Aorta (tissue), 5 donors: ENCODE measurements at regions not wholly inside any gene's neighbourhood (a gene's known extent, or its start where the extent isn't known, plus 50 kb on each side); places are given as distances from the start of the nearest gene placed in this dataset.

ENCODE experiments used
- ATAC-seq: fragments of 200-7000 bp; cut with Tn5 transposase; one replicate; pipeline ENCODE4 v1.9.1; 2022; ENCODE audit warnings: moderate library complexity; ENCODE audit not compliant: low FRiP score
- DNase-seq, 2 donors: peaks; one replicate each; pipeline ENCODE4 v3.0.0-alpha.2; 2020
- H3K27ac ChIP-seq, 2 donors: one replicate each; pipeline ENCODE4 v1.5.1; 2013; ENCODE audit warnings: low read length in 2 of 2, mild to moderate bottlenecking in 2 of 2, moderate library complexity in 2 of 2, control low read depth in 1 of 2, inconsistent platforms in 1 of 2, low read depth in 1 of 2
- H3K27me3 ChIP-seq, 2 donors: one replicate each; pipeline ENCODE4 v1.6.1; 2013; ENCODE audit warnings: control low read depth in 1 of 2, low read length in 1 of 2, mild to moderate bottlenecking in 1 of 2, moderate library complexity in 1 of 2; ENCODE audit not compliant: insufficient read depth in 2 of 2, control insufficient read depth in 1 of 2
- H3K36me3 ChIP-seq, 2 donors: one replicate each; pipeline ENCODE4 v1.6.1; 2013; ENCODE audit warnings: control low read depth in 1 of 2, low read length in 1 of 2, mild to moderate bottlenecking in 1 of 2; ENCODE audit not compliant: insufficient read depth in 2 of 2, control insufficient read depth in 1 of 2
- H3K4me1 ChIP-seq, 2 donors: one replicate each; pipeline ENCODE4 v1.6.1; 2013; ENCODE audit warnings: low read length in 2 of 2, control low read depth in 1 of 2, mild to moderate bottlenecking in 1 of 2, moderate library complexity in 1 of 2; ENCODE audit not compliant: insufficient read depth in 2 of 2, control insufficient read depth in 1 of 2
- H3K4me3 ChIP-seq, 2 donors: one replicate each; pipeline ENCODE4 v1.5.1; 2013; ENCODE audit warnings: low read length in 2 of 2, control low read depth in 1 of 2, mild to moderate bottlenecking in 1 of 2
- H3K9me3 ChIP-seq: one replicate; pipeline ENCODE4 v1.6.1; 2013; ENCODE audit warnings: mild to moderate bottlenecking, low read length; ENCODE audit not compliant: control insufficient read depth
- WGBS, 2 donors: extraction: QIAGEN DNeasy Blood & Tissue Kit; methylation state at CpG; one replicate each; pipeline ENCODE4 v1.1.7; 2013; 5-methylcytosine and 5-hydroxymethylcytosine counted together
- intact Hi-C, 2 donors: fragments of 100-400 bp; cut with DNase I; formaldehyde crosslinking; loops; one replicate each; pipeline versions ENCODE4 v1.14.2 to v1.15.0; 2022
- donor health status: healthy with polysubstance abuse.
- donor health status: Bipolar disorder and iron deficiency.
- donor health status: DM: no; HTN: no; CAD: no.
- donor health status: DM: no; HTN: no; CAD: no.
- donor health status: DM: yes; HTN: yes; CAD: no.

DNA sequence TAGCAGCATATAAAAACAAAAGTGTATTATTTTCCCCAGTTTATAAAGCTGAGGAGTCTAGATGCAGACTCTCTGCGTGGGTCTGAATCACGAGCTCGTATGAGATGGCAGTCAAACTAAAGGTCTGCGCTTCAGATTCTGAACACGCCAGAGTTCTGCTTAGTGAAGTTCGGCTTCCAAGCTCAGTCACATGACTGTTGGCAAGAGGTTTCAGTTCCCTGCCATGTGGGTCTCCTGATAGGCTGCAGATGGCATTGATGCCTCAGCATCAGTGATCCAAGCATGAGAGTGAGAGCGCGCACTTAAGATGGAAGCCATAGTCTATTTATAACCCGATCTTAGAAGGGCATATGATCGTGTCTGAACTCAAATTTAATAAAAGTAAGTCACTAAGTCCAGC is 242.8 kb upstream of the DOK6 start:
- intact Hi-C loops: no loop called here
- Histone ChIP-seq H3K27me3 (no peaks in the 10 kb centered on the region), H3K4me3 (no peak overlapping the region), H3K36me3 (no peaks in the 10 kb centered on the region), H3K9me3 (no peaks in the 10 kb centered on the region), H3K4me1 (no peaks in the 10 kb centered on the region), H3K27ac (no peak overlapping the region)
- DNase-seq (no peak), ATAC-seq (no peak)
- WGBS, 2 donors: 91 to 92% methylated on average over 10 of the region's 10 CpGs

DNA sequence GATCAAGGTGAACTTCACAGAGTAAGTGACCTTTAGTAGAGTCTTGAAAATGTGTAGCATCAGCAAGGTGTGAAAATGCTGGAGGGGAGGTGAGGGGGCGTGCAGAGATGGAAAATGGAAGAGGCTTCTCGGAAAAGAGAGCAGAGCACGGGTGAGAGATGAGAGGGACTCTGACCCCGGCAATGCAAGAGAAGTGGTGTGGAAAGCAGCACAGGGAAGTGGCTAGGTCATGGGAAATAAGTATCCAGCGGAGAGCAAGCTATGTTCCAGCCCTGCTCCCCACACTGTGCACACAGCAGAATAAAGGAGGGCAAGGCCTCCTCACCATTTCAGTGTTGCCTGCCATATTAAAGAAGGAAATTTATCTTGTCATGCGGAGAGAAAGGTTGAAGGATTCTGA is 241.7 kb upstream of the DOK6 start:
- no peaks in the 10 kb centered on the region for H3K36me3 ChIP-seq
- no peaks in the 10 kb centered on the region for H3K27me3 ChIP-seq
- DNase-seq: no peak
- no peak overlapping the region for H3K27ac ChIP-seq
- no peaks in the 10 kb centered on the region for H3K4me1 ChIP-seq
- H3K4me3 ChIP-seq: no peak overlapping the region
- no peak for ATAC-seq
- H3K9me3 ChIP-seq: no peaks in the 10 kb centered on the region
- intact Hi-C loops: no loop called here
- 53 to 67% methylated on average over 6 of the region's 6 CpGs for WGBS, 2 donors

DNA sequence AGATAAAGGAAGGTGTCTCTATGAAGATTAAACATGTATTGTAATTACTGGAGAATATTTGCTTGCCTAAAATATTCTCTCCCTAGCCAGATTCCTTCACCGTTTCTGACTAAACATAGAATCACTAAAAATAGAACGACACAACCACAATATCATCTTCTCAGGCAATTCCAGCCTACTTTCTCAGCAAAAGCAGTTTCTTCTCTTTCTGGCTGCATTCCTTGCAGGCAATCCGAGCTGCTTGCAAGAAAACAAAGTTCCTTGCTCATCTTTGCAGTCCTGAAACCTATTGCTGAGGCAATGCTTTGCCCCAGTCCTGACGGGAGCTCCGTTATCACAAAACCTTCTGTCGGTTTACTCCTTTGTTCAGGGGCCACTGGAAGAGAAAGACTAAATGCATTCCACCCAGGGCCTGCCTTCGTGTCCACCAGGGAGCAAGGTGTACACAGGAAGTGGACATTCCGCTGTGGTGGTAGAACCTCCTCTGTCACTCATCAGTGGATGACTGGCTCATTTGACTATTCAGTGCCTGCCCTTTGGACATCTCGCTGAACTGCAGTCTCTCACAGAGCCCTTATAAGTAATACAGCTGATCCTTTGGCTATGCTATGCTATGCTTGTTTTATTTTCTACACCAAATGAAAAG is 239.2 kb upstream of the DOK6 start:
- ATAC-seq: no peak
- WGBS, 2 donors: 20 to 26% methylated on average over 9 of the region's 9 CpGs
- intact Hi-C loops: no loop called here
- no peak overlapping the region for H3K4me3 ChIP-seq
- H3K27ac ChIP-seq: no peak overlapping the region
- no peaks in the 10 kb centered on the region for H3K27me3 ChIP-seq
- DNase-seq: no peak
- no peaks in the 10 kb centered on the region for H3K36me3 ChIP-seq
- H3K4me1 ChIP-seq: no peaks in the 10 kb centered on the region
- H3K9me3 ChIP-seq: no peaks in the 10 kb centered on the region

DNA sequence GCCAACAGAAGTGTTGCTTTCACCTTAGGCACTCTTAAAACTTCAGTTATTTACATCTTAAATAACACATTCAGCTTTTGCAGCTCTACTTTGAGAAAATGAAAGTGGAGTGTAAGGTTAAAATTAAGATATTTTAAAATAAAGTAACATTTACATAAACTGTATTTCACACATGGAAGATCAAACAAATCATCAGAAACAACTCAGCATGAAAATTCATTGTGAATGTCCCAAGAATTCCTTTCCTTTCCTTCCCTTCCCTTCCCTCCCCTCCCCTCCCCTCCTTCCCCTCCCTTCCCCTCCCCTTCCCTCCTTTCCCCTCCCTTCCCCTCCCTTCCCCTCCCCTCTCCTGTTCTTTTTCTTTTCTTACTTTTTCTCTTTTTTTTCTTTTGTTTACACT is 238.0 kb upstream of the DOK6 start:
- ATAC-seq (no peak), DNase-seq (no peak)
- H3K36me3 ChIP-seq: no peaks in the 10 kb centered on the region
- H3K9me3 ChIP-seq: no peaks in the 10 kb centered on the region
- H3K4me3 ChIP-seq: no peak overlapping the region
- intact Hi-C loops: no loop called here
- no peaks in the 10 kb centered on the region for H3K4me1 ChIP-seq
- no peaks in the 10 kb centered on the region for H3K27me3 ChIP-seq
- H3K27ac ChIP-seq: no peak overlapping the region

DNA sequence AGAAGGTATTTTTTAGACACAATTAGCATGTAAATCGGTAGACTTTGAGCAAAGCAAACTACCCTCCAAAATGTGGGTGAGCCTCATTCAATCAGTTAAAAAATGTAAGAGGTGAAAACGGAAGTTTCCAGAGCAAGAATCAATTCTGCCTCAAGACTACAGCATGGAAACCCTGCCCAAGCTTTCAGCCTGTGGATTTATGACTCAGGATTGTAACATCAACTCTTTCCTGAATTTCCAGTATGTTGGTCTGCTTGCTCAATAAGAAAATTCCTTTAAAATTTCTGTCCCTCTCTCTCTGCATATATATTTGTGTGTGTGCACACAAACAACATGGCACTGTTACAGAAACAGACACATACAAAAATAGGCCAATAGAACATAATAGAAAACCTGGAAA is 228.6 kb upstream of the DOK6 start:
- DNase-seq: no peak
- Histone ChIP-seq H3K36me3 (no peaks in the 10 kb centered on the region), H3K4me1 (no peaks in the 10 kb centered on the region), H3K9me3 (no peaks in the 10 kb centered on the region), H3K27me3 (no peaks in the 10 kb centered on the region), H3K4me3 (no peak overlapping the region), H3K27ac (no peak overlapping the region)
- WGBS, 2 donors: 85 to 92% methylated on average over 2 of the region's 2 CpGs
- no peak for ATAC-seq
- intact Hi-C loops: no loop called here

DNA sequence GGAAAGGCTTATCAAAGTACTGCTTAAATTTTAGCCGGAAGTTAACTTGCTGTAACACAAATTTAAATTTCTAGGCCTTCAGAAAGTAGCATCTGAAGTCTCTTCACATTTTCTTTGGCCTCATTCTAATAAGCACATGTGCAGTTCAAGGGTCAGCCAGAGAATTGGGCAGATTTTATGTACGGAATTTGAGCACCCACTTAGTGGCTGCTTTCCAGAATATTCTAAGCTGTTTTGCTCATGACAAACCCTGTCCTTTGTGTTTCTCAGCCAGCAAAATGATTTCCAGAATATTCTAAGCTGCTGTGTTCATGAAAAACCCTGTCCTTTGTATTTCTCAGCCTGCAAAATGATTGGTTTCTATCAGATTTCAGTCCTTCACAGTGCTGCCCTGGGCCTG is 225.0 kb upstream of the DOK6 start:
- Histone ChIP-seq H3K9me3 (no peaks in the 10 kb centered on the region), H3K27ac (no peak overlapping the region), H3K27me3 (no peaks in the 10 kb centered on the region), H3K36me3 (no peaks in the 10 kb centered on the region), H3K4me1 (no peaks in the 10 kb centered on the region), H3K4me3 (no peak overlapping the region)
- intact Hi-C loops: no loop called here
- DNase-seq (no peak), ATAC-seq (no peak)
- 47 to 50% methylated on average over 2 of the region's 2 CpGs for WGBS, 2 donors

DNA sequence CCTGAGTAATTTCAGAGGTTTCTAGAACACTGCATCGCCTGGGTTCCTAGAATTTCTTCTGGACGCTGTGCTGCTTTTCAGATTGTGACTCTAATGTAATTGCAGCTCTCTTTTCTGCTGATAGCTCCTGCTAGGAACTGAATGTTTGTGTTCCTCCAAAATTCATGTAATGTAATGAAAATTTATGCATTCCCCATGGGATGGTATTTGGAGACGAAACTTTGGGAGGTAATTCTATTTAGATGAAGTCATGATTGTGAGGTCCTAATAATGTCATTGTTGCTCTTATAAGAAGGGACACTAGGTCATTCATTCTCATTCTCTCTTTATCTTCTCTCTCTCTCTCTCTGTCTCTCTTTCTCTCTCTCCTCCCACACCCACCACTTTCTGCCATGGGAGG is 223.9 kb upstream of the DOK6 start:
- H3K4me1 ChIP-seq: no peaks in the 10 kb centered on the region
- intact Hi-C loops: no loop called here
- ATAC-seq (no peak), DNase-seq (no peak)
- 65 to 68% methylated on average over 3 of the region's 3 CpGs for WGBS, 2 donors
- H3K9me3 ChIP-seq: no peaks in the 10 kb centered on the region
- no peak overlapping the region for H3K4me3 ChIP-seq
- H3K27me3 ChIP-seq: no peaks in the 10 kb centered on the region
- no peaks in the 10 kb centered on the region for H3K36me3 ChIP-seq
- H3K27ac ChIP-seq: no peak overlapping the region

DNA sequence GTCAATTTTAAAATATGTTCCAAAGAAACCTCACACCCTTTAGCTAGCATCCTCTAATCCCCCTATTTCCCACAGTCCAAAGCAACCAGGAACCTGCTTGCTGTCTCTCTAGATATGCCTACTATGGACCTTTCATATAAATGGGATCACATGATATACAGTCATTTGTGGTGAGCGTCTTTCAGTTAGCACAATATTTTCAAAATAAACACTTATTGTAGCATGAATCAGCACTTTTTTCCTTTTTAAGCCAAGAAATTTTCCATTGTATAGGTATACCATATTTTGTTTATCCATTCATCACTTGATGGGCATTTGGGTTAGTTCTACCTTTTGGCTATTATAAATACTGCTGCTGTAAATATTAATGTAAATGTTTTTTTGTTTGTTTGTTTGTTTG is 223.0 kb upstream of the DOK6 start:
- WGBS, 2 donors: 56 to 57% methylated on average over 1 of the region's 1 CpG
- intact Hi-C loops: no loop called here
- Histone ChIP-seq H3K27ac (no peak overlapping the region), H3K4me1 (no peaks in the 10 kb centered on the region), H3K27me3 (no peaks in the 10 kb centered on the region), H3K9me3 (no peaks in the 10 kb centered on the region), H3K36me3 (no peaks in the 10 kb centered on the region), H3K4me3 (no peak overlapping the region)
- ATAC-seq (no peak), DNase-seq (no peak)

DNA sequence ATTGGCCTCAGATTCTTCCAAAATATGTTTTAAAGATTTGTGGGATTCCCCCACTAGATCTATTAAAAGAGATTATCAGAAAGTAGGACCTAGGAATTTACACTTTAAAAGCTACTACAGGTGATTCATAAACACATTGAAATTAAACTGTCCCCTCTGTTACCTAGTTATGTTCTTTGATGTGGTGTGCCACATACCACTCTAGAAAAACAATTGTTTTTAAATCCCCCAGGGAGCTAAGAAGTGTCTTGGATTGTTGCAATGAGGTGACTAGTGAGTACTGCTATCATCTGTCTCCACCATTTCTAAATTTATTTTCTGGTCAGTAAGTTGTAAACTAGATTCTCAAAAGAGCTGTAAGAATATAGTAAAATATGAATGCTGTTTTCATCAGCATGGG is 214.5 kb upstream of the DOK6 start:
- ATAC-seq (no peak), DNase-seq (no peak)
- H3K27me3 ChIP-seq: no peaks in the 10 kb centered on the region
- no peak overlapping the region for H3K4me3 ChIP-seq
- no peaks in the 10 kb centered on the region for H3K9me3 ChIP-seq
- H3K27ac ChIP-seq: no peak overlapping the region
- H3K4me1 ChIP-seq: no peaks in the 10 kb centered on the region
- intact Hi-C loops: no loop called here
- no peaks in the 10 kb centered on the region for H3K36me3 ChIP-seq
